H1 (cell line): ENCODE measurements at regions not wholly inside any gene's neighbourhood (a gene's known extent, or its start where the extent isn't known, plus 50 kb on each side); places are given as distances from the start of the nearest gene placed in this dataset.

Experiments
- CTCF ChIA-PET: fragments of 300-600 bp; sonication (Branson Sonifier 250); formaldehyde crosslinking; loops from one replicate; lab custom pipeline; 2021; ENCODE audit not compliant: partially characterized antibody; lab: Charles Lee
- POLR2A ChIA-PET: fragments of 300-600 bp; sonication (Branson Sonifier 250); formaldehyde crosslinking; loops from one replicate; lab custom pipeline; 2021; ENCODE audit warnings: inconsistent platforms; ENCODE audit not compliant: partially characterized antibody; lab: Charles Lee
- DNase-seq, 2 experiments: peaks; one replicate each; pipeline versions ENCODE4 v3.0.0 to v3.0.0-alpha.2; 2010 to 2022; ENCODE audit warnings: low spot score in 2 of 2, low read depth in 1 of 2, mixed read lengths in 1 of 2
- FAIRE-seq: peaks from 2 replicates; lab custom pipeline; 2011; peaks lifted over from hg19 to GRCh38; lab: Jason Lieb, UNC
- H2AFZ ChIP-seq: 2 replicates; pipeline ENCODE4 v1.8.1; 2012; ENCODE audit warnings: low read length, inconsistent platforms
- H2AK5ac ChIP-seq: 2 replicates; pipeline ENCODE4 v1.6.1; 2013; ENCODE audit warnings: low read depth, low read length
- H2BK120ac ChIP-seq: replicated peaks from 2 replicates; pipeline ENCODE3; 2013; ENCODE audit warnings: low read depth, low read length, inconsistent platforms
- H2BK12ac ChIP-seq: 2 replicates; pipeline ENCODE4 v1.6.1; 2013; ENCODE audit warnings: low read depth, low read length
- H2BK15ac ChIP-seq: 2 replicates; pipeline ENCODE4 v1.6.1; 2013; ENCODE audit warnings: low read length
- H2BK20ac ChIP-seq: 2 replicates; pipeline ENCODE4 v1.6.1; 2013; ENCODE audit warnings: low read length
- H2BK5ac ChIP-seq: 2 replicates; pipeline ENCODE4 v1.6.1; 2013; ENCODE audit warnings: low read depth, low read length
- H3K14ac ChIP-seq: 2 replicates; pipeline ENCODE4 v1.6.1; 2013; ENCODE audit warnings: inconsistent platforms; ENCODE audit not compliant: insufficient read length
- H3K18ac ChIP-seq: 2 replicates; pipeline ENCODE4 v1.6.1; 2013; ENCODE audit warnings: low read length; ENCODE audit errors: extremely low read depth
- H3K23ac ChIP-seq: 2 replicates; pipeline ENCODE4 v1.6.1; 2013; ENCODE audit warnings: inconsistent platforms; ENCODE audit not compliant: insufficient read length
- H3K23me2 ChIP-seq: 2 replicates; pipeline ENCODE4 v1.6.1; 2013; ENCODE audit warnings: low read depth, low read length
- H3K27ac ChIP-seq: 2 replicates; pipeline ENCODE4 v1.6.1; 2011; ENCODE audit warnings: low read depth, low read length, inconsistent platforms
- H3K27me3 ChIP-seq, 4 experiments: replicated peaks in 1 of 4; 1 replicate in 1 of 4; 2 replicates in 3 of 4; pipeline versions ENCODE4 v1.6.1 to v1.8.1; 2011 to 2013; ENCODE audit warnings: low read length in 3 of 4, mild to moderate bottlenecking in 3 of 4, inconsistent platforms in 2 of 4, mixed read lengths in 2 of 4, moderate library complexity in 1 of 4; ENCODE audit not compliant: control insufficient read depth in 3 of 4, insufficient read depth in 3 of 4; ENCODE audit errors: extremely low read depth in 1 of 4
- H3K36me3 ChIP-seq, 4 experiments: 2 replicates each; pipeline versions ENCODE4 v1.6.1 to v1.8.1; 2011 to 2013; ENCODE audit warnings: mild to moderate bottlenecking in 4 of 4, low read length in 3 of 4, moderate library complexity in 2 of 4, control low read depth in 1 of 4, inconsistent platforms in 1 of 4; ENCODE audit not compliant: insufficient read depth in 4 of 4, control insufficient read depth in 2 of 4
- H3K4ac ChIP-seq: replicated peaks from 2 replicates; pipeline ENCODE3; 2013; ENCODE audit warnings: low read length, low read depth, mixed read lengths, inconsistent platforms; ENCODE audit not compliant: insufficient read length
- H3K4me1 ChIP-seq, 4 experiments: replicated peaks in 1 of 4; 1 replicate in 1 of 4; 2 replicates in 3 of 4; pipeline versions ENCODE4 v1.6.1 to v1.8.1; 2011 to 2013; ENCODE audit warnings: low read length in 3 of 4, inconsistent platforms in 2 of 4, mixed read lengths in 1 of 4; ENCODE audit not compliant: insufficient read depth in 4 of 4, control insufficient read depth in 3 of 4
- H3K4me2 ChIP-seq, 2 experiments: 2 replicates each; pipeline versions ENCODE4 v1.6.1 to v1.8.1; 2011 to 2013; ENCODE audit warnings: low read depth in 2 of 2, low read length in 2 of 2, control low read depth in 1 of 2, inconsistent platforms in 1 of 2, mild to moderate bottlenecking in 1 of 2; ENCODE audit not compliant: insufficient read depth in 1 of 2
- H3K4me3 ChIP-seq, 4 experiments: fragments of 200-600, 300-600 bp in 1 of 4; sonication (generic), shearing (Covaris generic), sonication (Bioruptor Twin) in 1 of 4; 2 replicates each; pipeline versions ENCODE4 v1.5.1 to v1.8.1; 2011 to 2016; ENCODE audit warnings: low read length in 4 of 4, low read depth in 3 of 4, control low read depth in 2 of 4, inconsistent platforms in 2 of 4, mild to moderate bottlenecking in 2 of 4, mixed read lengths in 1 of 4, moderate library complexity in 1 of 4; ENCODE audit not compliant: insufficient read depth in 2 of 4; ENCODE audit errors: extremely low read depth in 1 of 4
- H3K56ac ChIP-seq: replicated peaks from 2 replicates; pipeline ENCODE3; 2013; ENCODE audit warnings: low read depth, mild to moderate bottlenecking, mixed read lengths, low read length, inconsistent platforms; ENCODE audit not compliant: insufficient read length
- H3K79me1 ChIP-seq: 2 replicates; pipeline ENCODE4 v1.6.1; 2013; ENCODE audit warnings: low read depth, low read length, control low read depth
- H3K79me2 ChIP-seq, 2 experiments: 2 replicates each; pipeline versions ENCODE4 v1.6.1 to v1.8.1; 2012 to 2013; ENCODE audit warnings: low read length in 2 of 2, mild to moderate bottlenecking in 2 of 2, inconsistent platforms in 1 of 2; ENCODE audit not compliant: insufficient read depth in 2 of 2, control insufficient read depth in 1 of 2
- H3K9ac ChIP-seq, 4 experiments: replicated peaks in 1 of 4; 1 replicate in 1 of 4; 2 replicates in 3 of 4; pipeline versions ENCODE4 v1.6.1 to v1.8.1; 2011 to 2013; ENCODE audit warnings: low read depth in 3 of 4, low read length in 3 of 4, control low read depth in 2 of 4, mild to moderate bottlenecking in 2 of 4, moderate library complexity in 2 of 4, inconsistent platforms in 1 of 4; ENCODE audit errors: extremely low read depth in 1 of 4
- H3K9me3 ChIP-seq, 2 experiments: 2 replicates each; pipeline versions ENCODE4 v1.6.1 to v1.8.1; 2012 to 2013; ENCODE audit warnings: mild to moderate bottlenecking in 2 of 2, moderate library complexity in 2 of 2, control low read depth in 1 of 2, inconsistent platforms in 1 of 2, low read depth in 1 of 2, low read length in 1 of 2, mixed read lengths in 1 of 2; ENCODE audit not compliant: insufficient read depth in 2 of 2
- H4K20me1 ChIP-seq, 2 experiments: replicated peaks in 1 of 2; 2 replicates each; pipeline versions ENCODE3 to v1.8.1; 2011 to 2013; ENCODE audit warnings: inconsistent platforms in 2 of 2, low read length in 2 of 2, mild to moderate bottlenecking in 1 of 2; ENCODE audit not compliant: insufficient read depth in 2 of 2, control insufficient read depth in 1 of 2
- H4K5ac ChIP-seq: 2 replicates; pipeline ENCODE4 v1.6.1; 2013; ENCODE audit warnings: low read length, low read depth, mixed read lengths, inconsistent platforms; ENCODE audit not compliant: insufficient read length
- H4K8ac ChIP-seq: 2 replicates; pipeline ENCODE4 v1.8.0; 2013; ENCODE audit warnings: mild to moderate bottlenecking, moderate library complexity, low read length, inconsistent platforms; ENCODE audit not compliant: insufficient read depth; ENCODE audit errors: extremely low read depth
- H4K91ac ChIP-seq: replicated peaks from 2 replicates; pipeline ENCODE3; 2013; ENCODE audit warnings: low read length, mixed read lengths, inconsistent platforms; ENCODE audit not compliant: insufficient read length
- ATF2 ChIP-seq: IDR thresholded peaks from 2 replicates; pipeline ENCODE4 v1.6.1; 2012; ENCODE audit warnings: low read length, inconsistent platforms
- CREB1 ChIP-seq: IDR thresholded peaks from 2 replicates; pipeline ENCODE4 v1.6.1; 2012; ENCODE audit warnings: inconsistent platforms
- GTF2F1 ChIP-seq: IDR thresholded peaks from 2 replicates; pipeline ENCODE4 v1.6.1; 2012; ENCODE audit warnings: low read depth, low read length, improper control_type of control experiment, borderline replicate concordance
- HDAC2 ChIP-seq, 2 experiments: fragments of 300-600 bp in 1 of 2; sonication (generic) in 1 of 2; IDR thresholded peaks; 2 replicates each; pipeline ENCODE4 v1.6.1; 2011 to 2012; ENCODE audit warnings: low read depth in 2 of 2, low read length in 2 of 2, mild to moderate bottlenecking in 2 of 2, moderate library complexity in 2 of 2, borderline replicate concordance in 1 of 2, inconsistent platforms in 1 of 2
- JUND ChIP-seq: IDR thresholded peaks from 2 replicates; pipeline ENCODE4 v1.6.1; 2011; ENCODE audit warnings: mild to moderate bottlenecking, improper control_type of control experiment, low read length
- SAP30 ChIP-seq: fragments of 300-600 bp; sonication (generic); IDR thresholded peaks from 2 replicates; pipeline ENCODE4 v1.7.1; 2012; ENCODE audit warnings: low read length, moderate library complexity, mild to moderate bottlenecking, inconsistent platforms; ENCODE audit not compliant: insufficient read depth, insufficient replicate concordance
- SIX5 ChIP-seq: IDR thresholded peaks from 2 replicates; pipeline ENCODE4 v1.6.1; 2011; ENCODE audit warnings: mild to moderate bottlenecking, low read depth, low read length
- SP2 ChIP-seq: IDR thresholded peaks from 2 replicates; pipeline ENCODE4 v1.6.1; 2012; ENCODE audit warnings: mild to moderate bottlenecking, low read length, inconsistent platforms
- SP4 ChIP-seq: IDR thresholded peaks from 2 replicates; pipeline ENCODE4 v1.6.1; 2012; ENCODE audit warnings: low read length, inconsistent platforms
- TAF7 ChIP-seq: optimal IDR thresholded peaks from 2 replicates; pipeline ENCODE3; 2011; ENCODE audit warnings: low read depth, mild to moderate bottlenecking, inconsistent platforms, low read length, moderate library complexity, borderline replicate concordance
- TBP ChIP-seq: IDR thresholded peaks from 2 replicates; pipeline ENCODE4 v1.6.1; 2011; ENCODE audit warnings: low read depth, low read length, improper control_type of control experiment
- TEAD4 ChIP-seq: IDR thresholded peaks from 2 replicates; pipeline ENCODE4 v1.6.1; 2012; ENCODE audit warnings: low read depth, low read length, inconsistent platforms, mixed read lengths
- WGBS, 2 experiments: shearing (Covaris generic) in 1 of 2; methylation state at CpG; one replicate each; pipeline versions ENCODE4 v1.1.6 to v1.1.7; 2013 to 2015; ENCODE audit warnings: low lambda C conversion rate in 2 of 2, mixed read lengths in 2 of 2, inconsistent platforms in 1 of 2, low coverage in 1 of 2, missing lambda C conversion rate in 1 of 2; ENCODE audit not compliant: insufficient replicate concordance in 2 of 2, insufficient coverage in 1 of 2, insufficient read length in 1 of 2; ENCODE audit errors: extremely low coverage in 1 of 2, missing lambda C conversion rate in 1 of 2; 5-methylcytosine and 5-hydroxymethylcytosine counted together

- Histone ChIP-seq H3K56ac (no peak overlapping the region), H2AK5ac (no peak overlapping the region), H2BK120ac (no peak overlapping the region), H4K91ac (no peak overlapping the region), H3K4me1 (peaks cover 0 to 2% (median 0%) of the 10 kb centered on the region in 4 experiments; a peak in 1 of 7 replicates), H2BK5ac (no peak overlapping the region), H4K20me1 (peaks cover 0 to 3% of the 10 kb centered on the region in 2 experiments), H3K79me1 (no peaks in the 10 kb centered on the region), H3K9me3 (no peaks in the 10 kb centered on the region), H2BK20ac (no peak overlapping the region), H3K27ac (no peak overlapping the region), H3K4me2 (no peak overlapping the region), H3K23me2 (no peaks in the 10 kb centered on the region), H2BK15ac (no peak overlapping the region), H2AFZ (no peak overlapping the region), H3K36me3 (no peaks in the 10 kb centered on the region), H3K23ac (no peak overlapping the region), H2BK12ac (no peak overlapping the region), H3K14ac (no peak overlapping the region), H3K27me3 (no peaks in the 10 kb centered on the region), H3K79me2 (no peaks in the 10 kb centered on the region), H4K5ac (no peak overlapping the region), H3K18ac (no peak overlapping the region), H3K4ac (no peak overlapping the region), H4K8ac (no peak overlapping the region), H3K9ac (no peak overlapping the region), H3K4me3 (no peak overlapping the region)
- DNase-seq (no peak), FAIRE-seq (no peak)
- ChIA-PET POLR2A (no interaction called here), CTCF (no interaction called here)
- no peak for TF ChIP-seq HDAC2 (IDR thresholded peaks at IDR 0.05; ENCODE audit: borderline replicate concordance in 1 of 2, low read depth in 2 of 2, low read length in 2 of 2)
- no peak for TF ChIP-seq TEAD4
- TF ChIP-seq TAF7 = no peak
- no peak for TF ChIP-seq TBP
- no peak for TF ChIP-seq SIX5
- TF ChIP-seq SAP30 = no peak
- TF ChIP-seq JUND = no peak
- TF ChIP-seq SP2 = no peak
- no peak for TF ChIP-seq CREB1
- TF ChIP-seq ATF2 = no peak
- no peak for TF ChIP-seq SP4
- no peak for TF ChIP-seq GTF2F1
- 70% methylated on average over 5 of the region's 5 CpGs; no CpG with 5 or more reads in 1 of the 2 experiments for WGBS, 2 experiments
These were observed 71.4 kb downstream of the HTR5A start for GRCh38 chr7:155141562-155141961.
